Stimulated activated CD4-positive, alpha-beta T cell treated with anti-CD3 and anti-CD28 coated beads, TNF-alpha, amount 100 ng/mL, for 4 hours (primary cell): ENCODE measurements at regions not wholly inside any gene's neighbourhood (a gene's known extent, or its start where the extent isn't known, plus 50 kb on each side); places are given as distances from the start of the nearest gene placed in this dataset.

Experiments
- DNase-seq, 3 experiments: peaks; one replicate each; pipeline ENCODE4 v3.0.0-alpha.2; 2020; ENCODE audit warnings: low read depth in 3 of 3

- DNase-seq = no peak
Measured at GRCh38 chr9:7402334-7403027, 397.1 kb downstream of the DMAC1 start.

DNA sequence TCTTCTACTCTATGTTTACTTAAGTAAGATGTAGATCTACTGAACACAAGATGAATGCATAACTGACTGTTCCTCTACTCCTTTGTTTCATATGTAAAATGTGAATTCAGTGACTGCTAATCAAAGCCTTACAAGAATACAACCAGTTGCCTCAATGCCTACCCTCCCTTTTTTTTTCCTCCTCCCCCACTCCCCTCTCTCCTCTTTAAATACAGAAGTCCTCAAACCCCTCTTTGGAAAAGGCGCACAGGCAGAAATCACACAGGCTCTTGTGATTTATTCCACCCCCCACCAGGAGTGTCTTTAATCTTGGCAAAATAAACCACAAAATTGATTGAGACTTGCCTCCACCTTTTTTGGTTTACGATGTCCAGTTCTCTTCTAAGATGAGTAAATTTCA, 398.5 kb downstream of the DMAC1 start:
- DNase-seq = no peak

DNA sequence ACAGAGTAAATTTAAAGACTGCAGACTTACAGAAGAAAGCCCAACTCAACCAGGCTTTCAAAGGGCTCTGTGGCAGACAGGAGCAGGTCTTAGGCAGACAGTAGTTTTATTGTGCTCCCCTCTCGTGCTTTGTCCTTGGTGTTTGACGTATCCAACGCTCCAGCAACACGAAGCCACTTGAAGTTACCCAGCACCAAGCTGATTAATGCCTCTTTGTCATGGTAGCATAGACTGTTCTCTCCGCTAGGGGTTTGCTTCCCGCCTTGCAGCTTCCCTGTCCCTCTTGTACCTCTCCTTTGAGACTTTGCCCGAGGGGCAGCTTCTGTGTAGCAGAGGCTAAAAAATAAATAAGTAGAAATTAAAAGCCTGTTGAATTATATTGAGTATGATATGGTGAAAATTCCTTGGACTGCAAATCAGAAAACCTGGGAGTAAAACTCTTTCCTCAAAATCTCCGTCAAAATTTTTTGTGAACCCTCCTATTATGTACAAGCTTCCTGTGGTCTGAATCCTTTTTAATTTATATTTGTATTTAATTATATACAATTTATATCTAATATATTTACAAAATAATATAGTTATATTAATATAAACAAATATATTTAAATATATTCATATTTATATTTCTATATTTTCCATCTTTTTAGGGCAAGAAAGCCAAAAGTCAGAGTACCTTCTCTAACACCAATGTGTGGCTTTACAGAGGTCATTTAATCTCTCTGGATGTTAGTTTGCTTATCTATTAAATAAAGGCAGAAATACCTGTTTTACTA, 405.4 kb downstream of the DMAC1 start:
- DNase-seq = no peak

GRCh38 chr9:7392148-7392547, 407.4 kb downstream of the DMAC1 start:
- no peak for DNase-seq

GRCh38 chr9:7388755-7389154, 410.8 kb downstream of the DMAC1 start:
- no peak for DNase-seq

- no peak for DNase-seq
Measured at GRCh38 chr9:7387840-7388239, 411.7 kb downstream of the DMAC1 start.

- DNase-seq = no peak
Measured at GRCh38 chr9:7382304-7382703, 417.3 kb downstream of the DMAC1 start.

- no peak for DNase-seq
Measured at GRCh38 chr9:7377489-7377888, 422.1 kb downstream of the DMAC1 start.

DNA sequence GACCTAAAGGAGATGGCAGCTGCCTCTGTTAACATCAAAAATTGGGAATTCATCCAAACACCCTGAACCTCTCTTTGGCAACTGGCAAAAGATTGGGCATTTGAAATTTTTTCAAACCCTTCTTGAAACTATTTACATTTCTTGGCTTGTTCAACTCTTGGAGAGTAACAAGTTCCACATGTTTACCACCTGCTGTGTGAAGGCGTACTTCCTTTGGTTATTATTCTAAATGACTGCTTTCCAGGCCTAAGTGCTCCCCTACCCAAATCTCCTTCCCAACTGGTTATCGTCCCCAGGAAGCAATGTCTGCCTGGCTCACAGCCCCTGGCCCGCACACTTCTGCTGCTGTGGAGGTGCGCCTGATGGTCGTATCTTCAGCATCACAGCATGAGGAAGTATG, 422.7 kb downstream of the DMAC1 start:
- DNase-seq = no peak

DNA sequence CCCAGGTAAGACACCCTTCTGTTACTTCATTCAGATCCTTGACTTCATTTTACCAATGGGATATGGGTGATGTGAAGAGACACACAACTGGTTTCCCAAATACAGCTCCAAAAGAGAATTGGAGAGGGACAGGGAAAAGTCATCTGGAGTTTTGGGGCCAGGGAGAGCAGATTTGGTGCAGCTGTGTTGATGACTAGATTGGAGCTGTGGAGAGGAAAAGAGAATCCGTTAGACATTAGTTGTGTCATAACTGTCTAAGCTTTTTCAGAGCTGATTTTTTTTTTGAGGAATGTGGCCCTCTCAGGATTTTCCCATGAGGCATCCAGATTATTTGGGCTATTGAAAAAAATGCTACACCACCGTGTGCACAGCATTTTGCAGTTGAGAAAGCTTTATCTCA, 423.4 kb downstream of the DMAC1 start:
- DNase-seq = no peak

GRCh38 chr9:7375013-7375511, 424.5 kb downstream of the DMAC1 start:
- DNase-seq = no peak

DNA sequence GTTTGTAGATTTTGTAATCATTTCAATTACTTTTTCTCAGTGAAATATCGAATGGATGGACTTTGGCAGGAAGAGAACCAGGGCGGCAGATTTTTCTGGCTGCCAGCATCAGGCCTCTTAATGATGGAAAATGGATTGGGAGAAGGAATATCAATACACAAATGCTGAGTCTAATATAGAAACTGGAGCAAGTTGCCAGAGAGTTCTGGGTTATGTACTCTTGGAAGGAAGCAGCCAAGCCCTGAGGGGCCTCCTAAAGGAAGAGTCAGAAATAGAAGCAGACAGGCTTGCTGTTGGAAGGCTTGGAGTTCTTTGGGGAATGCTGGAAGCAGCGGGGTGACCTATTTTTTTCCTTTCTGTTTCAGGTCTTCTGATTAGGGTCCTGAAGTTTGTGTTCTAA, 428.6 kb downstream of the DMAC1 start:
- DNase-seq = no peak

DNA sequence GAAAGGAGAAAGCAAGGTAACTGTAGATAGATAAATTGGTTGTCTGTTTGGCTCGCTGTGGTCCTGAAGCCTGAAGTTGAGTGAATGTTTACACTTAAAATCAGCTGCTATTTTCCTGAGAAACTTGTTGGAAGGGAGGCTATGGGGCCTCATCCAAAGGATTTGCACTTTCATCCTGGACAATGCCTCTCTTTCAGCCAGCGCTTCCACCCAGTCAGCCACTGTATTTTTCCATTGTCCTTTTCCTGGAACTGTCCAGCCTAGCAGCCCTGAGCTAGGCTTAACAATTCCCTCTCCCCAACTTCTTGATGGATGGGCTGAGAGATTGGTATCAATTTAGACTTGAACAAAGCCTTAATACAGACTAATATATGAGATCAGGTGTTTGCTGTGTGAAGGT, 429.2 kb downstream of the DMAC1 start:
- DNase-seq = no peak

GRCh38 chr9:7369384-7369821, 430.2 kb downstream of the DMAC1 start:
- DNase-seq = no peak

DNA sequence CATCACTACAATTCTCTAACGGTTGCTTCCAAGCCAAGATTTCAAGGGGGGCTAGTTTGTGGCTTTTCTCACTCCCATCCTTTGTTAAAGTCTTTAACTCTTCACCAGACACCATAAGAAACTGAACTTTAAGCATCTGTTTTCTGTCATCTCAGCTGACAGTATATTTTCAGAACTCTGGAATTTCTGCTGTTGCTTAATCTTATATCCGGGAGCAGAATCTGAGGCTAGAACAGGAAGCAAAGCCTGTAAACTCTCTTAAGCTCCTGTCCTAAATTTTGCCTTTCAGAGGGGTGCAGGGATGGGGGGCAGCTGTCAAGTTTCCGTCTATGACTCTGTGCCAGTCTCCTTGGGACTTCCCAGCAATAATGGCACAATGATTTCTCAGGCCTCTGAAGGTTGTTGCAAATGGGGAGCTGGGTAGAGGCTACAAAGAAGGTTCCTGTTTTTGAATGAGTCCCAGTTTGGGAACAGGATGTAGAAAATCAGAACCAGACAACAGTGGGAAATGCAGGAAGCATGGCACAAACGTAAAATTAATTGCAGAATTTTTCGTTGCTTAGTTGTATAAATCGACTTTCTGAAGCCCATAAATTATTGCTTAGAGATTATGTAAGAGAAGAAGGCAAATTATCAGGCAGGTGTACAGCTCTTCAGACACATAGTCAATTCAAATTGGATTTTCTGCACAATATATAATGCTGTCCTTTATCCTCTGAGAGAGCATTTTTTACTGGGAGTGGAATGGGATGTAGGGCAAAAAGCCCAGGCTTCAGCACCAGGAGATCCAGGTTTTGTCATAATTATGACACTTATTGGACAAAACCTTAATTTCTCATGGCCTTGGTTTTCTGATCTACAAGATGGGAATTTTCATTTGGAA, 430.9 kb downstream of the DMAC1 start:
- no peak for DNase-seq

GRCh38 chr9:7367726-7368125, 431.9 kb downstream of the DMAC1 start:
- no peak for DNase-seq

GRCh38 chr9:7366121-7366520, 433.5 kb downstream of the DMAC1 start:
- no peak for DNase-seq

DNA sequence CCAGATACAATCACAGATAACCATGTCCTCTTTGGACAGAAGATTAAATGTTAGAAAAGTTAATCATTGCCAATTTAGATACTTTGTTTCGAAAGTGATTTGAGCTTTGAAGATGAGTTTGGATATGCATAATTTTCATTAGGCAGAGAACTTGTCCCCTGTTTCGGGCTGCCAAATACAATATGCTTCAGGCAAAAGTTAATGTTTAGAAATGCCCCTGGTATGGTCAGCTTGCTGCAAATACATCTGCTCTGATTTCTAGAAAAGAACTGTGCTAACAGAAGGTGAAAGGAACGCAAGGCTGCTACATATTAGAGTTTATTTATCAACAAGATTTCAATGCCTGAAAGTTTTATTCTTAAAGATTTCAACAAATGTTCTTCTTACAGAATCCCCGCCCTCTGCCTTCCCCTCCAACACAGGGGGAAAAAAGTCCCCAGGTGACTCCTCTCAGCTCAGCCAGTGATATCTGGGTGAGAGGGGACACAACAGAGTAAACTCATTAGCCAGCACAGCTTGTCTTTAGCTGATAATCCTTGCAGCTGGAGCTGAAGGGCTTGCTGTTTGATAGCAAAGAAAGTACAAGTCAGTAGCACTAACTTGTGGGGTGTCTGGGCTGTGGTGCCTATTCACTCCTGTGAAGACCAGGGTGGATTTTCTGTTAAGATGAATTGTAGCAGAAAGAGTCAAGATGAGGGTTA, 435.7 kb downstream of the DMAC1 start:
- no peak for DNase-seq

DNA sequence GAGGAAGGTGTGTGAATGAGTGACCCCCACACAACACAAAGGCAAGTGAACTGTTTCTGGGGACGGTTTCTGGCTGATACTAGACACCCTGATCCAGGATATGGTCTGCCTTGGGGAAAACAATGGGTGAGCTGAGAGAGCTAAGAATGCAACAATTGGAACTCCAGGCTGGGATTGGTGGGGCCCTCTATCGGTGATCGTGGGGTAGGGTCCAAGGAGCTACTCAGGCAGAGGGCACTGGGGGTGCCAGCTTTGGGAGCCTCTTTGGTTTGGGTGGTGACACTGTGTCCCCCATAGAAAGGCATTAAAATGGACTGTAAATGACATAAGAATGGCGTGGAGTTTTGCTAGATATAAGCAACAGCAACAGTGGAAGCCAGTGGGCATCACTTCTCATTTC, 439.1 kb downstream of the DMAC1 start:
- DNase-seq = no peak

DNA sequence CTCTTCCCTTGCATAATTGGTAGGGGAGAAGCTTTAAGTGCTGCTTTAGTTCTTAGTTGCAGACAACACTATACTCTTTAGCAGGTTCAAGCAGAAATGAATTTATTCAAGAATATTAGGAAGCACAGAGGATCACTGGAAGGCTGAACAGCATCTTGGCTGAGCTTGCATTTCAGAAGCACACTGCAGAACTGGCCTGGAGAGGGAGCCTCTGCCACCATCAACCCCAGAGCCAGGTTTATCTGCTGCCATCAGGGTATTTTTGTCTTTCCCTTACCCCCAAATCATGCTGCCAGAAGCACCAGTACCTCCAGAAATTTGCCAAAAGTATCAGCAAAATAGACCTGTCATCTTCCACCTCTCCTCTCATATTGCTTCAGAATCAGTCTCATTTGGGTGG, 440.7 kb downstream of the DMAC1 start:
- DNase-seq = no peak

DNA sequence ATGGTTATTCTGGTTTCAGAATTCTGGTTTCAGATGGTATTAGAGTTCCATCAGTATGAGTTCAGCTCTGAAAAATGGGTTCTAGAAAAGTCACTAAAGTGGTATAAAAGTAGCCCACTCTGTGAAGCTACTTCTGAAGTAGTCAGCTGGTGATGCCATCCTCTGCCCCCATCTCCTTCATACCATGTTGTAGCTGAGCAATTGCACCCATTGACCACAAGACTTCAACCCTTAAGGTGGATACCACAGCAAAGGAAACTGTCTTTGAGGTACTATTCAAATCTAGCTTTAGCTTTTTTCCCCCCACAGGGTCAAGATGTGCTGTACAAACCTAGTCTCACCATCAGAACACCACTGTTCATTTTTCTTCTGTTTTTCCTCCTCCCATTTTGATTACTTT, 444.9 kb downstream of the DMAC1 start:
- DNase-seq = no peak

GRCh38 chr9:7348692-7349091, 450.9 kb downstream of the DMAC1 start:
- no peak for DNase-seq
